Renal cortex interstitium (tissue), 11 donors: ENCODE measurements at regions not wholly inside any gene's neighbourhood (a gene's known extent, or its start where the extent isn't known, plus 50 kb on each side); places are given as distances from the start of the nearest gene placed in this dataset.
"Not testable (repeated sequence)": the region's sequence is repeated elsewhere in the genome, so short reads cannot be mapped to it uniquely, and the experiment has no call there.

ENCODE experiments used
- DNase-seq, 11 donors: peaks; one replicate each; pipeline ENCODE4 v3.0.0-alpha.2; 2013; ENCODE audit warnings: low read depth in 9 of 11, low spot score in 4 of 11; ENCODE audit errors: extremely low read depth in 1 of 11

DNA sequence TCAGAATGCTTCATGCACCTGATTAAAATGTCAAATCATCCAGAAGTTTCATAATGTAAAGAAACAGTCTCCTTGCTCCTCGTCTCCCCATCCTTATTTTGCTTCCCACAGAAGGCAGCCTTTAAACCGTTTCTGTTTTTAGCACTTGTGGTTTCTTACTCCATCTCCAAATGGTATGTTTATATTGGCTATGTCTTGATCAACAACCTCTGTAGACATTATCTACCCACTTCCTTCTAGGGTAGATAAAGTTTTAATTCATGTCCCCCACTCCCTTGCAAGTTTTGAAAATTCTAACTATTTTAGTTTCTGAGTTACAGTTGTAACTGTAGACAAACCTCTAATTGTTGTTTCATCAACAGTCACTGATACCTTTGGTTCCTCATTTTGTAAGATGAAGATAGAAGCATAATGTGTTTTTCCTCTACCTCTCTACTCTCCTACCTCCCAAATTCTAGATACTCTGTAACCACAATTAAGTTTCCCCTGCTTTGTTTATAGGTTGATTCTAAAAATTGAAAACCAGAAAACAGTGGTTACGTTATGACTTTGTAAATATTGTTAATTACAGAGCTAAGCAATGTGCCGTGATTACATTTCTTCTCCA, 291.7 kb upstream of the GATB start:
- DNase-seq = no peak

- not testable (repeated sequence) for DNase-seq
Observed at GRCh38 chr4:152051332-152051731, 290.5 kb upstream of the GATB start.

GRCh38 chr4:152050106-152050505, 289.3 kb upstream of the GATB start:
- no peak for DNase-seq

- no peak for DNase-seq
Observed at GRCh38 chr4:152047451-152047850, 286.6 kb upstream of the GATB start.

GRCh38 chr4:152045807-152046571, 285.2 kb upstream of the GATB start:
- DNase-seq = peak in 8 of 11 donors; percentile 49 to 69 (median 64)

- DNase-seq = no peak
Observed at GRCh38 chr4:152045449-152045806, 284.6 kb upstream of the GATB start.

DNA sequence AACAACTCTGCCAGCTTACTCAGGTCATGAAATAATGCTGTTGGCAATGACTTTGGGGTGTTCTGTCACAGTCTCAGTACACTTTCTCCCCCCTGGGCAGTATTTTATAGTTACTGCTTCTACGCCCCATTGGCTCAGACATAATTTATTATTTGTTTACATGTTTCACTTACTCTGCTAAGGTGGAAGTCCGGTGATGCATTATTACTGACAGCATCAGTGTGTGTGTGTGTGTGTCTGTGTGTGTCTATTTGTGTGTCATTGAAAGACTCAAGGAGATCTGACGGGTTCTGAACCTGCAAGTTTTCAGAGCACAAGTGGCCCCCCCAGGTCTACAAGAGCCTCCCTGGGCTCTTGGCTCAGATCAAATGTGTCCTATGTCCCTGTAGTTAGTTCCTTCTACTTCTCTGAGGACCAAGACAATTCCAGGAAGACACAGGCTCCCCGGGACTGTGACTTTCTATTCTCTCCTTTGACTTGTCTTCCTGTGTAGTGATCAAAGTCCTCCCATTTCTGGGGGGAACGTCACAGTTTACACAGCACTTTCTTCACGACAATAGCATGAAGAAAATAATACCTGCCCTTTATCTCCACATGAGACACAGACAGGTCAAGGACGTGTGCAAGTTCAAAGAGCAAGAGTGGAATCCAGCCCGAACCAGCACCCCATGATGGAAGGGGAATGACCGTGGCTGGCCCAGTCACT, 283.7 kb upstream of the GATB start:
- DNase-seq = peak in 5 of 11 donors; percentile 34 to 67 (median 52)

DNA sequence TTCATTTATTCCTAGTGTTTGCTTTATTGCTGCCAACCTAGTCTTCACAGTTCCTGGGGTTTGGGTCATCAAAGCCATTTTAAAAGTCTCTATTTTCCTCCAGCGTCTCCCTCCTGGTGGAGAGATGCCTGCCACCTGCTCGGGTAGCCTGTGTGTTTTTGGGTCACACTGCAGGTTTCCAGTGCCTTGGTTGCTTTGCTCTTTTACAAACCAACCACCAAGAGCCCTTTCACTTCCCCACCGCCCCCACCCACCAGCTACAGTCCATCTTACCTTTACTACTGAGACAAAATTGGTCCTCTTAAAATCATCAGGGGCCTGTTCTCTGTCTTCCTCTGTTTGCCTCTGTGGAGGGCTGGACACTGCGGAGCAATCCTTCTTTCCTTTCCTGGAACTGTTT, 280.5 kb upstream of the GATB start:
- DNase-seq = no peak

GRCh38 chr4:152039691-152040090, 278.9 kb upstream of the GATB start:
- DNase-seq = no peak

- DNase-seq = no peak
Observed at GRCh38 chr4:152039023-152039481, 278.2 kb upstream of the GATB start.

- DNase-seq = no peak
Observed at GRCh38 chr4:152038238-152038637, 277.4 kb upstream of the GATB start.

GRCh38 chr4:152037435-152037834, 276.6 kb upstream of the GATB start:
- no peak for DNase-seq

- DNase-seq = no peak
Observed at GRCh38 chr4:152033621-152034020, 272.8 kb upstream of the GATB start.

GRCh38 chr4:152032722-152033131, 271.9 kb upstream of the GATB start:
- no peak for DNase-seq

DNA sequence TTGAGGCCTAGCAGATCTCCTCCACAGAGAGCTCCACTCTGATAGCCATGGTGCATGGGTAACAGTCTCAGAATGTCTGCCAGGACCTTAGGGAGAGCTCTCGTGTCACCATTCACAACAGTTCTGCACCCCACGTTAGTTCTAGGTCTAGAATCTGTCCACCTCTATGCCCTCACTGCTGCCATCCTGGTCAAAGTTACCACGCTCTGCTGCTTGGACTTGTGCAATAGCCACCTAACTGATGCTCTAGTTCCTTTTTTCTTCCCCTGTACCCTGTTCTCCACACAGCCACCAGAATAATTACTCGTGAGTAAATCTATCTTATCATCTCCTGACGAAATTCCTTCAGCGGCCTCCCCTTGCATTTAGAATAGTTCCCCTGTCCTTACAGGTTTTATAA, 268.8 kb upstream of the GATB start:
- DNase-seq = no peak

DNA sequence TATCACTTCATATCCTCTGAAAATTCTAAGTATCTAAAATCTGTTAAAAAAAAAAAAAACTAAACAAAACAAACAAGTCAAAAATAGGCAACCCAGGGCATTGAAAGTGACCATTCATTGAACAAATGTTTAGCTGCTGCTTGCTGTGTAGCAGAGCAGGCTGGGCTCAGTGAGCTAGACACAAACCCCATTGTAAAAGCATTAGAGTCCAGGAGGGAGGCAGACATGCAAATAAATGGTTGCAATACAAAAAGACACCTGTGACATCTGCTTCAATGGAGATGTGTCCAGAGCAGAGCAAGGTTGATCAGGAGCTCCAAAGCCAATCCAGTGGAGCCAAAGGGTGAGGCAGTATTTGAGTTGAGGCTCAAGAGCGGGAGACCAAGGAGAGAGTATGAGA, 267.3 kb upstream of the GATB start:
- DNase-seq = no peak

- no peak for DNase-seq
Observed at GRCh38 chr4:152024881-152025280, 264.1 kb upstream of the GATB start.

DNA sequence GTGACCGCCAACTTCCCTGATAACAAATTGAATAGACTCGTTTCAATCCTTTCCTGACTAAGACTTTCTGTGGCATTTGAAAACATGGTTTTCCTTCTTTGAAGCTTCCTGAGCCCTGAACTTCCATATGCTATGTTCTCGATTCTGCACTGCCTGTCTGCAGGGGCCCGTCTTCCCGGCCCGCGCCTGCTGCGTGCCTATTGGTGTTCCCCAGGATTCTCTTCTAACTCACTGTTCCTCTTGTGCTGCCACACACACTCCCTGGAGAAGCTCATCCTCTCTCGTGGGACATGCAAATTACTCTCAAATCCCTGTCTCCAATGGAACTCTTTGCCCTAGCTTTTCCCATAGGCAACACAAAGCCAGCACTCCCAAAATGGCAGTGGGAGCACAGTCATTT, 262.9 kb upstream of the GATB start:
- DNase-seq = no peak

DNA sequence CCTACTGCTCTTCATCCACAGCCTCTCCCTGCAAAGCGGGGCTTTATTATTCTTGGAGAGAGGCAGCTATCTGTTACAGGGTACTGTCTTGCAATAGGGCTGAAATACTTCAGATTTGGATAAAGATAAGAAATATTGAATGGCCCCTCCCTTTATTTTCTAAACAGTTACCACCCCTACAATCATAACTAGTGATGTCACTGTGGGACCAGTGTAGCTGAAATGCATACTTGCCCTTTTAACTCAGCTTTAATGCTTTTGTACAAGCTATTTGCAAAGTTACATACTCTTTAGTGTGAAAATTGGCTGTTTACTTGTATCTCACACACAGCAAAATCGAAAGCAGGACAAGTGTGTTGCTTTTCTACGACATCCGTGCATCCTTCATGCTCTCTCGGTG, 261.7 kb upstream of the GATB start:
- no peak for DNase-seq

GRCh38 chr4:152021788-152022438, 261.1 kb upstream of the GATB start:
- no peak for DNase-seq
